ENCODE measurements at regions not wholly inside any gene's neighbourhood (a gene's known extent, or its start where the extent isn't known, plus 50 kb on each side); places are given as distances from the start of the nearest gene placed in this dataset.

GRCh38 chr14:83463500-83464098 is 1929.9 kb upstream of the SEL1L start:
- no peak for DNase-seq (ENCODE audit: insufficient read length, low spot score)
- TF ChIP-seq CTCF (IDR thresholded peaks at IDR 0.05; ENCODE audit: insufficient read depth, missing control alignments): peak; percentile 84
- FAIRE-seq: peak; percentile 11

GRCh38 chr14:83467811-83468210 is 1934.2 kb upstream of the SEL1L start:
- no peak for FAIRE-seq

DNA sequence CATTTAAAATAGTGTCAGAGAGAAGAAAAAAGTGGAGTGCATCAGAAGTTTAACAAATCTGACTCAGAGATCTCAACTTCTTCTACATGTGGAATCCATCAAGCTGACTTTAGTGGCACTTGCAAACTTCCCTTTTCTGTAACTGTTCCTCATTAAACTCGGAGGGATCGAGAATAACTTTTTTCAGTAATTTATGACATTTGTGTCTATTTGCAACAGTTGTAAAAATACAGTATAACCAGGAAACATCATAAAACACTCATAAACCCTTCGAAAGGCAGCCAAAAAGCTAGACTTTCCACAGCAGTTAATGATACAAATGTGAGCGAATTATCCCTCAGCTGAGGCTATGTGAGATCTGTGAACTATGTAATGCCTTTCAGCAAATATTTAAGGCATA is 1936.8 kb upstream of the SEL1L start:
- no peak for TF ChIP-seq CTCF (IDR thresholded peaks at IDR 0.05; ENCODE audit: insufficient read depth, missing control alignments)
- no peak for FAIRE-seq
- DNase-seq (ENCODE audit: insufficient read length, low spot score): no peak

More at GRCh38 chr14:83467811-83468210, 1934.2 kb upstream of the SEL1L start:
- no peak for TF ChIP-seq CTCF (IDR thresholded peaks at IDR 0.05; ENCODE audit: insufficient read depth, missing control alignments)
- DNase-seq (ENCODE audit: insufficient read length, low spot score): no peak

DNA sequence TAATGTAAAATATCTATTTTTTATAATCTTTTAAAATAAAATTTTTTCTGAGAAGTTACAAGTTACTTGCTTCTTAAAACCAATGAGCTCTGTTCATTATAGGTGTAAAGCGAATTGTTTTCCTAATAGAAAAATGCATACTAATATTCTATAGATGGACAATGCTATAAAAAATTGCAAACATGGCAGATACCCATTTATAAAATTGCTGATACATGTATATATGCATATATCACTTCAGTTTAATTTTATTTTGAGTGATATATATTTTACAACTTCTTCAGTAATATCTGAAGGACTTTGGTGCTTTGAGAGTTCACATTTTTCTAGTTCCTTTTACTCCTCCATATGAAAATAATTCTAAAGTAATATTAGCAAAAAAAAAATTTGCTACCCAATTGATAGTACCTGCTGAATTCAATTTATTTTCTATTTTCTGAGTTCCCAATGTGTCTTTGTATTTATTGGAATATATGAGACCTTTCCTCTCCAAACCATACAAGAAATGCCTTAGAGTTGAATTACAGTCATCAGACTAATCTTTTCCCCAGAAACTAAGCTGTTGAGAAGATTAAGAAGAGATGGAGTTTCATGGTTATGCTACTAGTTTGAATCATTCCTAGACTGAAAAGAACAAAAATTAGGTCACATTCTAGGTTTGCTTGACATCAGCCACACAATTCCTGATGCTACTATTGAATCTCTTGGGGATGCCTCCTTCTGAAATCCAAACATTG is 1937.5 kb upstream of the SEL1L start:
- TF ChIP-seq CTCF (IDR thresholded peaks at IDR 0.05; ENCODE audit: insufficient read depth, missing control alignments): no peak
- peak; percentile 16 for FAIRE-seq
- DNase-seq (ENCODE audit: insufficient read length, low spot score): no peak

DNA sequence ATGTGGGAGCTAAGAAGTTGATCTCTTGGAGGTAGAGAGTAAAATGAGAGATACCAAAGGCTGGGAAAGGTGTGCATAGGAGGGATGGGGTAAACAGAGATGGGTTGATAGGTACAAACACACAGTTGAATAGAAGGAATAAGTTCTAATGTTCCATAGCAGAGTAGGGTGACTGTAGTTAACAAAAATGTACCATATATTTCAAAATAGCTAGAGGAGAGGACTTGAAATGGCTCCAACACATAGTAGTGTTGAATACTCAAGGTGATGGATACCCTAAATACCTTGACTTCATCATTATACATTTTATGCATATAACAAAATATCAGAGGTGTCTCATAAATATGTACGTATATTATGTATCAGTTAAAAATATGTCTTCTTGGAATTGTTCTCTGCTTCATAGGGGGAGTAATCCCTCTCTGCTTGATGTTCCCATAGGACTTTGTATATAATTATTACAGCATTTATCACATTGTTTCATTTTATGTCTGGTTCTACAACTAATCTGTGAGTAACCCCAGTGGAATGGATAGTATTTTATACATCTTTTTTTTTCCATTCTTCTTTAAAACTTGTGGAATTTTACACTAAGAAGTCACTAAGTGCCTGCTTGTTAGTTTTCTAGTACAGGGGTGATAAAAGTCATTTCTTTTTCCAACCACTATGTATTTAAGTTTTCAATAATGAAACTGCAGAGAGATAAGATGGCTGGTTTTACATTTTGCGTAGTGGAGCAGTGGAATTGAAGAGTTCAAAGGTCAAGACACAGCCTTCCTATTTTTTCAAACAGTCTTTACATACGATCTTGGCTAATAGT is 1940.0 kb upstream of the SEL1L start:
- DNase-seq (ENCODE audit: insufficient read length, low spot score) (no peak), FAIRE-seq (no peak)

DNA sequence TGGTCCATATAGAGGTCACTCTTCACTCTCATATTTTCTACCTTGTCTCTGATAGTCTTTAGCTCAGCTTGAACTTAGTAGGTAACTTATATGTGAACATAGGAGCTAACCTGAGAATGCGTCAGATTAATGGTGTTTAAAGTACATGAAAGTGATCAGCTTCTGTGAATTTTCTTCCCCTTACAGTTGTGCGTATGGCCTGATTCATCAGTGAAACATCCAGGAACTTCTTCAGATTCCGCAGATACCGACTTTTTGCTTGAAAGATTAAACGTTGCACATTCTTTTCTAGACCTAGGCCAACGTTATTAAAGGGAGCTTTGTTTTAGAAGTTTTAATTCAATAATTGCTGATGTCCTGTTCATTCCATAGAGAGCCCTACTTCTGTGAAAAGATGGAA is 1945.1 kb upstream of the SEL1L start:
- DNase-seq (ENCODE audit: insufficient read length, low spot score): no peak
- FAIRE-seq: no peak
- no peak for TF ChIP-seq CTCF (IDR thresholded peaks at IDR 0.05; ENCODE audit: insufficient read depth, missing control alignments)

More for the DNA sequence above, 1940.0 kb upstream of the SEL1L start:
- no peak for TF ChIP-seq CTCF (IDR thresholded peaks at IDR 0.05; ENCODE audit: insufficient read depth, missing control alignments)
